Testis (tissue), 2 donors: ENCODE measurements at regions not wholly inside any gene's neighbourhood (a gene's known extent, or its start where the extent isn't known, plus 50 kb on each side); places are given as distances from the start of the nearest gene placed in this dataset.

Source experiments
- POLR2A ChIP-seq: fragments of 450-650 bp; IDR thresholded peaks from one replicate; pipeline ENCODE4 v1.6.1; 2017; ENCODE audit warnings: antibody characterized with exemption, mild to moderate bottlenecking, moderate library complexity
- TF ChIP-seq, protein P1 (sequence below), 3 experiments: fragments of 450-650 bp in 2 of 3; fragments of 200-600 bp in 1 of 3; sonication (generic) in 1 of 3; IDR thresholded peaks; one replicate each; pipeline ENCODE4 v1.5.1; 2016 to 2019; ENCODE audit warnings: antibody characterized with exemption in 3 of 3, mild to moderate bottlenecking in 2 of 3, moderate library complexity in 1 of 3

DNA sequence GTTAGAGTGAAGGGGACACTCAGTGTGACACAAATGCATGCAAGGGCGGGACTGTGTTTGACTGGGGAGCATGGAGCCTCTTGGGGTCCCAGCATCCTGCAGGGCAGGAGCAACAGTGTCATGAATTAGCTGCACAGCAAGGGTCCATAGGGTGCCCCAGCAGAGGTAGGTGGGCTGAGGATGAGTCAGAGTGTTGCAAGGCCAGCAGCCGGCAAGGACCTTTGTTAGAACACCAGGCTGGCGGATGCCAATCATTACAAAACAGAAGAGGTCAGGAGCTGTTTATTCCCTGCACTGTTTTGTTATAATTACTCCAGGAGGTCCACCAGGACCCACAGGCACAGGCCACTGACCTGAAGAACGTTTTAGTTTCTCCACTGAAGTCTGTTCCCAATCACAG, 362.2 kb upstream of the DUSP10 start:
- no peak for TF ChIP-seq POLR2A
- TF ChIP-seq, protein P1, sequence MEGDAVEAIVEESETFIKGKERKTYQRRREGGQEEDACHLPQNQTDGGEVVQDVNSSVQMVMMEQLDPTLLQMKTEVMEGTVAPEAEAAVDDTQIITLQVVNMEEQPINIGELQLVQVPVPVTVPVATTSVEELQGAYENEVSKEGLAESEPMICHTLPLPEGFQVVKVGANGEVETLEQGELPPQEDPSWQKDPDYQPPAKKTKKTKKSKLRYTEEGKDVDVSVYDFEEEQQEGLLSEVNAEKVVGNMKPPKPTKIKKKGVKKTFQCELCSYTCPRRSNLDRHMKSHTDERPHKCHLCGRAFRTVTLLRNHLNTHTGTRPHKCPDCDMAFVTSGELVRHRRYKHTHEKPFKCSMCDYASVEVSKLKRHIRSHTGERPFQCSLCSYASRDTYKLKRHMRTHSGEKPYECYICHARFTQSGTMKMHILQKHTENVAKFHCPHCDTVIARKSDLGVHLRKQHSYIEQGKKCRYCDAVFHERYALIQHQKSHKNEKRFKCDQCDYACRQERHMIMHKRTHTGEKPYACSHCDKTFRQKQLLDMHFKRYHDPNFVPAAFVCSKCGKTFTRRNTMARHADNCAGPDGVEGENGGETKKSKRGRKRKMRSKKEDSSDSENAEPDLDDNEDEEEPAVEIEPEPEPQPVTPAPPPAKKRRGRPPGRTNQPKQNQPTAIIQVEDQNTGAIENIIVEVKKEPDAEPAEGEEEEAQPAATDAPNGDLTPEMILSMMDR (IDR thresholded peaks at IDR 0.05) = no peak
